B cell (primary cell): ENCODE measurements at regions not wholly inside any gene's neighbourhood (a gene's known extent, or its start where the extent isn't known, plus 50 kb on each side); places are given as distances from the start of the nearest gene placed in this dataset.

Source experiments
- EZH2 ChIP-seq: IDR thresholded peaks from 2 replicates; pipeline ENCODE4 v1.6.1; 2012; ENCODE audit warnings: borderline replicate concordance, low read depth, mild to moderate bottlenecking, moderate library complexity, low read length; ENCODE audit not compliant: insufficient read depth, poor library complexity, severe bottlenecking
- TF ChIP-seq, protein P1 (sequence below): fragments of 200-600 bp; IDR thresholded peaks from one replicate; pipeline ENCODE4 v1.8.0; 2022; ENCODE audit warnings: antibody characterized with exemption, mild to moderate bottlenecking

GRCh38 chr16:86814256-86814655 lies 235.9 kb downstream of the FOXL1 start:
- TF ChIP-seq, protein P1, sequence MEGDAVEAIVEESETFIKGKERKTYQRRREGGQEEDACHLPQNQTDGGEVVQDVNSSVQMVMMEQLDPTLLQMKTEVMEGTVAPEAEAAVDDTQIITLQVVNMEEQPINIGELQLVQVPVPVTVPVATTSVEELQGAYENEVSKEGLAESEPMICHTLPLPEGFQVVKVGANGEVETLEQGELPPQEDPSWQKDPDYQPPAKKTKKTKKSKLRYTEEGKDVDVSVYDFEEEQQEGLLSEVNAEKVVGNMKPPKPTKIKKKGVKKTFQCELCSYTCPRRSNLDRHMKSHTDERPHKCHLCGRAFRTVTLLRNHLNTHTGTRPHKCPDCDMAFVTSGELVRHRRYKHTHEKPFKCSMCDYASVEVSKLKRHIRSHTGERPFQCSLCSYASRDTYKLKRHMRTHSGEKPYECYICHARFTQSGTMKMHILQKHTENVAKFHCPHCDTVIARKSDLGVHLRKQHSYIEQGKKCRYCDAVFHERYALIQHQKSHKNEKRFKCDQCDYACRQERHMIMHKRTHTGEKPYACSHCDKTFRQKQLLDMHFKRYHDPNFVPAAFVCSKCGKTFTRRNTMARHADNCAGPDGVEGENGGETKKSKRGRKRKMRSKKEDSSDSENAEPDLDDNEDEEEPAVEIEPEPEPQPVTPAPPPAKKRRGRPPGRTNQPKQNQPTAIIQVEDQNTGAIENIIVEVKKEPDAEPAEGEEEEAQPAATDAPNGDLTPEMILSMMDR = no peak
- TF ChIP-seq EZH2 = no peak
